Ascending aorta (tissue), 2 donors: ENCODE measurements at regions not wholly inside any gene's neighbourhood (a gene's known extent, or its start where the extent isn't known, plus 50 kb on each side); places are given as distances from the start of the nearest gene placed in this dataset.

ENCODE experiments used
- DNase-seq, 2 donors: peaks; one replicate each; pipeline ENCODE4 v3.0.0-alpha.2; 2019; ENCODE audit warnings: low spot score in 2 of 2
- H3K27ac ChIP-seq, 2 donors: fragments of 200-600 bp; sonication (generic); one replicate each; pipeline ENCODE4 v1.5.1; 2016 to 2017; ENCODE audit warnings: mild to moderate bottlenecking in 1 of 2
- H3K27me3 ChIP-seq: fragments of 200-600 bp; sonication (generic); one replicate; pipeline ENCODE4 v1.5.1; 2017
- H3K36me3 ChIP-seq, 2 donors: fragments of 200-600 bp; sonication (generic); one replicate each; pipeline ENCODE4 v1.5.1; 2016
- H3K4me1 ChIP-seq, 2 donors: fragments of 200-600 bp; sonication (generic); one replicate each; pipeline ENCODE4 v1.5.1; 2016 to 2017; ENCODE audit warnings: mild to moderate bottlenecking in 1 of 2
- H3K4me3 ChIP-seq, 2 donors: fragments of 200-600 bp; sonication (generic); one replicate each; pipeline ENCODE4 v1.5.1; 2016 to 2017; ENCODE audit warnings: mild to moderate bottlenecking in 1 of 2
- H3K9me3 ChIP-seq, 2 donors: fragments of 200-600 bp; sonication (generic); one replicate each; pipeline ENCODE4 v1.5.1; 2016
- intact Hi-C: fragments of 100-400 bp; cut with DNase I; formaldehyde crosslinking; loops from one replicate; pipeline ENCODE4 v1.15.1; 2023
- TF ChIP-seq, protein P1 (sequence below), 3 experiments: fragments of 200-600 bp in 2 of 3; fragments of 450-650 bp in 1 of 3; sonication (generic) in 2 of 3; IDR thresholded peaks; one replicate each; pipeline ENCODE4 v1.5.1; 2016 to 2019; ENCODE audit warnings: antibody characterized with exemption in 3 of 3, mild to moderate bottlenecking in 1 of 3, moderate library complexity in 1 of 3

DNA sequence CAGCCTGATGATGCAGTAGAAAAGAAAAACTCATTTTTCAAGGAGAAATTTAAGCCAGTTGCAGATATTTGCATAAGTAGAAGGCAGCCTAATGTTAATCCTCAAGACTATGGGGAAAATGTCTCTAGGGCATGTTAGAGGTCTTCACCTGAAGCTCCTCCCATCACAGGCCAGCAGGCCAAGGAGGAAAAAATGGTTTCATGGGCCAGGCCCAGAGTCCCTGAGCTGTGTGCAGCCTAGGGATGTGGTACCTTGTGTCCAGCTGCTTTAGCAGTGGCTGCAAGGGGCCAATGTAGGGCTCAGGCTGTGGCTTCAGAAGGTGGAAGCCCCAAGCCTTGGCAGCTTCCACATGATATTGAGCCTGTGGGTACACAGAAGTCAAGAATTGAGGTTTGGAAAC is 1946.7 kb upstream of the FLRT2 start:
- Histone ChIP-seq H3K36me3 (no peaks in the 10 kb centered on the region), H3K27ac (no peak overlapping the region), H3K9me3 (no peaks in the 10 kb centered on the region), H3K27me3 (no peaks in the 10 kb centered on the region), H3K4me1 (no peaks in the 10 kb centered on the region), H3K4me3 (no peak overlapping the region)
- intact Hi-C loops: no loop called here
- TF ChIP-seq, protein P1, sequence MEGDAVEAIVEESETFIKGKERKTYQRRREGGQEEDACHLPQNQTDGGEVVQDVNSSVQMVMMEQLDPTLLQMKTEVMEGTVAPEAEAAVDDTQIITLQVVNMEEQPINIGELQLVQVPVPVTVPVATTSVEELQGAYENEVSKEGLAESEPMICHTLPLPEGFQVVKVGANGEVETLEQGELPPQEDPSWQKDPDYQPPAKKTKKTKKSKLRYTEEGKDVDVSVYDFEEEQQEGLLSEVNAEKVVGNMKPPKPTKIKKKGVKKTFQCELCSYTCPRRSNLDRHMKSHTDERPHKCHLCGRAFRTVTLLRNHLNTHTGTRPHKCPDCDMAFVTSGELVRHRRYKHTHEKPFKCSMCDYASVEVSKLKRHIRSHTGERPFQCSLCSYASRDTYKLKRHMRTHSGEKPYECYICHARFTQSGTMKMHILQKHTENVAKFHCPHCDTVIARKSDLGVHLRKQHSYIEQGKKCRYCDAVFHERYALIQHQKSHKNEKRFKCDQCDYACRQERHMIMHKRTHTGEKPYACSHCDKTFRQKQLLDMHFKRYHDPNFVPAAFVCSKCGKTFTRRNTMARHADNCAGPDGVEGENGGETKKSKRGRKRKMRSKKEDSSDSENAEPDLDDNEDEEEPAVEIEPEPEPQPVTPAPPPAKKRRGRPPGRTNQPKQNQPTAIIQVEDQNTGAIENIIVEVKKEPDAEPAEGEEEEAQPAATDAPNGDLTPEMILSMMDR (IDR thresholded peaks at IDR 0.05): no peak
- no peak for DNase-seq

DNA sequence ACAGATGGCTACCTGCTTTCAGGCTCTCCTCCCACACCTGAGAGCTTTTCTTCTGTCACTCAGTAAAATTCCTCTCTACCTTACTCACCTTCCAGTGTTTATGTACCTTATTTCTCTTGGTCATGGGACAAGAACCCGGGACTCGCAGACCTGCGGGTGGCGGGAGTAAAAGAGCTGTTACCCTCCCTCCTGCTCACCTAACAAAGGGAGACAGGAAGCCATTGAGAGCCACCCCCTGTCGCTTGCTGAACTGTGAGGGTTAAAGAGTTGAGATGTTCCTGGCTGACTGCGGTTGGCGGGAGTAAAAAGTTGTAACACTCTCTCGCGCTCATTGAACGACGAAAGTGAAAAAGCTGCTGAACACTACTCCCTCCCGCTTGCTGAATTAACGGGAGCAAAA is 1935.1 kb upstream of the FLRT2 start:
- DNase-seq: no peak
- TF ChIP-seq, protein P1 (IDR thresholded peaks at IDR 0.05): no peak
- intact Hi-C loops: no loop called here

DNA sequence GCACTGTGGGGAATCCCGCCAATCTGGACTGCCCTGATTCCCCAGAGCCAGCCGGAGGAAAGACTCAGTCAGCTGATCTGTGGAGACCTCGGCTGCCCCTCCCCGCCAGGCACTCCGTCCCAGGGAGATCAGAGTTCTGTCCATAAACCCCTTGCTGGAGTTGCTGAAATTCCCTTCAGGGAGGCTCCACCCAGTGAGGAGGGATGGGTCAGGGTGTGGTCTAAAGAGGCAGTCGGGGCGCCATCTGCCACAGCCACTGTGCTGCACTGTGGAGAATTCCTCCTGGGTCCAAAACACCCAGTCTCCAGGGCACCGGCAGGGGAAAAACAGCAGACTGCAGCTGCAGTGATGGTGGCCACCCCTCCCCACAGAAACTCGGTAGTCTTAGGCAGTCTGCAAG is 1922.3 kb upstream of the FLRT2 start:
- Histone ChIP-seq H3K36me3 (no peaks in the 10 kb centered on the region), H3K9me3 (no peaks in the 10 kb centered on the region), H3K4me1 (no peaks in the 10 kb centered on the region), H3K27me3 (no peaks in the 10 kb centered on the region), H3K27ac (no peak overlapping the region), H3K4me3 (no peak overlapping the region)
- TF ChIP-seq, protein P1 (IDR thresholded peaks at IDR 0.05): no peak
- intact Hi-C loops: no loop called here
- DNase-seq: no peak

More for the DNA sequence above, 1935.1 kb upstream of the FLRT2 start:
- Histone ChIP-seq H3K36me3 (no peaks in the 10 kb centered on the region), H3K4me1 (no peaks in the 10 kb centered on the region), H3K9me3 (no peaks in the 10 kb centered on the region), H3K4me3 (no peak overlapping the region), H3K27me3 (no peaks in the 10 kb centered on the region), H3K27ac (no peak overlapping the region)

DNA sequence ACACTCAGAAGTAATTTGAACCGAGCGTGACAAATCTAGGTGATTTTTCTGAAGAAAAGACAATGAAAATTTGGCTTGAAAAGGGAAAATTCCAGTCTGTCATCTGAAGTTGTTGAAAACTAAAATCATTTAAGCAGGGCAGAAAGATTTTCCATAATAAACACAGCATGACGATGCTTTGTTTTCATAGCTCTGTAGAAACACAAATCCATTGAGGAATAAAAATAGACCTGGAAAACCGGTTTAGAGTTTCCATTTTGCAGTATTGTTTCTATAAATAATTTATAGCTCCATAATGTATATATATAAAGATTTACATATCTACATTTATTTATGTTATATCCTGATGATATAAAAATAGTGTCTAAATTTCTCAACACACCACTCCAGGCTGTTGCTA is 1918.5 kb upstream of the FLRT2 start:
- TF ChIP-seq, protein P1 (IDR thresholded peaks at IDR 0.05): no peak
- H3K27ac ChIP-seq: no peak overlapping the region
- intact Hi-C loops: no loop called here
- no peak for DNase-seq
- H3K36me3 ChIP-seq: no peaks in the 10 kb centered on the region
- H3K4me3 ChIP-seq: no peak overlapping the region
- H3K27me3 ChIP-seq: no peaks in the 10 kb centered on the region
- H3K9me3 ChIP-seq: no peaks in the 10 kb centered on the region
- H3K4me1 ChIP-seq: no peaks in the 10 kb centered on the region

DNA sequence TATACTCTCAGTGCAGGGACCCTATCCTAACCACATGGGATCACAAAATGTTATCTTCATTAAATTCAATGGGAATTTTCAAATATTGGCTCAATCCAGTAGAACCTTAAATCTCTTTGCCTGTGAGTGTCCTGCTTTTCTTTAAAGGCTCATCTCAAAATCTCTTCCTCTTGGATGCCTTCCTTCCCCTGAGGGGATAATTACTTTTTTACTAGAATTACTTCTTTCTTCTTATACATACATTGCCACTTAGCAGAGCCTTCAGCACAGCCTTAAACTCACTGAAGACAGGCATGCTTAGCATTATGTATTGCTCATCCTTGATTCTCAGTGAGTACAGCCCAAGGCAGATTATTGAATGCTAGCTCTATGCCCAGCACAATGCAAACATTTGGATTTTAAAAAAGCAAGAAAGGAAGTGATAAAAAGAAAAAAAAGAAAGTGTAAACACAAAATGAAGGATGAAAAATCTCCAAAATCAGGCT is 1918.0 kb upstream of the FLRT2 start:
- Histone ChIP-seq H3K36me3 (no peaks in the 10 kb centered on the region), H3K4me1 (no peaks in the 10 kb centered on the region), H3K27ac (no peak overlapping the region), H3K9me3 (no peaks in the 10 kb centered on the region), H3K27me3 (no peaks in the 10 kb centered on the region), H3K4me3 (no peak overlapping the region)
- intact Hi-C loops: no loop called here
- TF ChIP-seq, protein P1 (IDR thresholded peaks at IDR 0.05): no peak
- no peak for DNase-seq

DNA sequence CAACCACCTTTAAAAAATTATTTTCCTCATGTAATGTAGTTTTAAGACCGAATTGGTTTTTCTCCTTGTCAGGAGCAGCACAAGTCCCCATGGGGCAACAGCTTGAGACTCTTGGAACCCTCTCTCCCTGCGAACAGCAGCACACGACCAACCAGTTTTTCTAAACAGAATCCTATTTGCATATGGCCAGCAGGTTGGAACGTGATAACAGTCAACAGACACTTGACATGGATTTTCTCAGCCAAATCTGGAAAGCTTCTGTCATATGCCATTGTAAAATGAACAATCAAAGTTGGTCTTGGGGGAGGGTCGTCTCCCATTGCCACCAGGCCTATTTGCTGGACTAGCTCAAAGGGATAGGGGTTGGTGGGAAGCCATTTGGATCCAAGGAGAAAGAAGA is 1915.0 kb upstream of the FLRT2 start:
- Histone ChIP-seq H3K9me3 (no peaks in the 10 kb centered on the region), H3K36me3 (no peaks in the 10 kb centered on the region), H3K4me1 (no peaks in the 10 kb centered on the region), H3K27ac (no peak overlapping the region), H3K4me3 (no peak overlapping the region), H3K27me3 (no peaks in the 10 kb centered on the region)
- DNase-seq: no peak
- intact Hi-C loops: no loop called here
- TF ChIP-seq, protein P1 (IDR thresholded peaks at IDR 0.05): no peak
